Cardiac fibroblast (primary cell): ENCODE measurements at regions not wholly inside any gene's neighbourhood (a gene's known extent, or its start where the extent isn't known, plus 50 kb on each side); places are given as distances from the start of the nearest gene placed in this dataset.

Experiments used
- DNase-seq, 2 donors: peaks; one replicate each; pipeline versions ENCODE4 v3.0.0 to v3.0.0-alpha.2; 2010; ENCODE audit warnings: low read depth in 2 of 2
- H3K4me3 ChIP-seq, 2 donors: replicated peaks in 1 of 2; 1 replicate in 1 of 2; 2 replicates in 1 of 2; pipeline ENCODE4 v1.5.1; 2011; ENCODE audit warnings: low read depth in 2 of 2, low read length in 2 of 2, mild to moderate bottlenecking in 2 of 2, moderate library complexity in 1 of 2
- CTCF ChIP-seq: IDR thresholded peaks from one replicate; pipeline ENCODE4 v1.5.1; 2011; ENCODE audit warnings: low read depth, mild to moderate bottlenecking, low read length, inconsistent platforms

DNA sequence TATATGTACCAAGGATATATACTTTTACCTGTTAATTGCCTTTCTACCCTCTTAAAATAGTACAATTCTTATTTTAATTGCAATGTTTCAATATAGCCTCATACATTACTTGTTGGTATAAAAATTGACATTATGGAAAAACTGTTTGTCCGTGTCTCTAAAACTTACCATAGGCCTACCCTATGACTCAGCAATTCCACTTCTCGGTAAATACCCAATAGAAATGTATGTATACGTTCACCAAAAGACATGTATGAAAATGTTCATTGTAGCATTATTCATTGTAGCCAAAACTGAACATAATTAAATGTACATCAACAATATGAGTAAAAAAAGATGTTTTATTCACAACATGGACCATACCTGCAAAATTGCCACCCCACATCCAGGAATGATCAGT lies 679.2 kb upstream of the UBE2E2 start:
- no peak for DNase-seq
- no peak overlapping the region for H3K4me3 ChIP-seq
- TF ChIP-seq CTCF = no peak

GRCh38 chr3:22526266-22526837 lies 676.8 kb upstream of the UBE2E2 start:
- H3K4me3 ChIP-seq = no peak overlapping the region
- DNase-seq = no peak
- no peak for TF ChIP-seq CTCF

- TF ChIP-seq CTCF = no peak
- H3K4me3 ChIP-seq = no peak overlapping the region
- no peak for DNase-seq
Measured at GRCh38 chr3:22536541-22536940, 666.6 kb upstream of the UBE2E2 start.

DNA sequence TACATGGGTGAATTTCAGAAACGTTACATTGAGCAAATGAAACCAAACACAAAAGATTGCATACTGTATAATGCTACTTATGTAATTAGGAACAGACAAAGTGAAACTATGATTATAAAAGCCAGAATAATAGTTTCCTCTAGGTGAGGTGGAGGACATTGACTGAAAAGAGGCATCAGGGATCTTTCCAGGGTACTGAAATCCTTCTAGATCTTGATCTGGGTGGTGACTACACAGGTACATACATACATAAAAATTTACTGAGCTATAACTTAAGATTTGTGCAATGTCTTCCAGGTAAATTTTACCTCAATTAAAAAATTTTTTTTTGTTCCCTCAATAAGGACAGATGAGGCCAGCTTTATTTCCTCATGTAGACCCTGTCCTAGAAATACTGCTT lies 665.6 kb upstream of the UBE2E2 start:
- H3K4me3 ChIP-seq = no peak overlapping the region
- no peak for TF ChIP-seq CTCF
- no peak for DNase-seq

DNA sequence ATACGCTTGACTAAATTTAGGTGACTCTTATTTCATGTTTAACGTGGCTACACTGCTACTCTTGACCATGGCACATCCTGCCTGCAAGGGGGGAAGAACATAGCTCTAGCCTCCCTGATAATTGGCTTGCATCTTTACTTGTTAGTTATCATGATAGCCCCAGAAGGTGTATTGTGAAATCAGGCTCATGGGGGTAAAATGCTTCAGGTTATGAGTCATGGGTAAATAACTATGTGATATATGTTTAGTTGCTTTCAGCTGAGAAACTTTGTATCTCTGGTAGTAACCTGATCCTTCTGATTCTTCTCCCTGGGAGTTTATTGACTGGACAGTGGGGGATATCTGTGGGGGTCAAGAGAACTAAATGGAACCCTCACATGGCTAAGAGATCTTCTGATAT lies 660.8 kb upstream of the UBE2E2 start:
- peak; percentile 1 to 37 for DNase-seq
- H3K4me3 ChIP-seq = no peak overlapping the region
- TF ChIP-seq CTCF = no peak

DNA sequence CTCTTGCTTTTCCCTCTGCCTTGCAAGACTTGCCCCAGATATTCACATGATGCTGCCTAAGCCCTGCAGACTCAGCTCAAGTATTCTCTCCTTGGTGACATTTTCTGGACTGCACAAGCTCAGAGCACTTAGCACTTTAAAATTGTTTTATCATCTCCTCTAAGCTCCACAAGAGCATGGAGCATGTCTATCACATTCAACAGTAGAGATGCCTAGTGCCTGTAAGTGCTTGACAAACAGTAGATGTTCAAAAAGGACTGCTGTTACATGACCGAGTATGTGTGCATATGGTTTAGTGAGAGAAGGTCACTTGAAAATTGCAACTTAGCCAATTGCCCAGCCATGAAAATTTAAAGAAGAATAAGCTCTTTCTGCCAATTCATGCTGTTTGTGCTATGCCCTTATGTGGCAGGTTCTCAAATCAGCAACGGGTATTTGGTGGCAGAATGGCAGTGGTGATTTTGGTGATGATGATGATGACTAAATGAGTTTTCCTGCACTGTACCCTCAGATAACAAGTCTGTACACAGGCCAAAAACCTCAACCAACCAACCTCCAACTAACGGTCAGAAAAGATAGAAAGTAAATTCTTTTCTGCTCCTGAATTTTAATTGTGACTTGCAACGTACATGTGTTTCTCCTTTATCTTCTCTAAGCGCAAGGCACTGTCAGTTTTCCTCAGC lies 647.2 kb upstream of the UBE2E2 start:
- no peak for TF ChIP-seq CTCF
- H3K4me3 ChIP-seq = no peak overlapping the region
- no peak for DNase-seq

DNA sequence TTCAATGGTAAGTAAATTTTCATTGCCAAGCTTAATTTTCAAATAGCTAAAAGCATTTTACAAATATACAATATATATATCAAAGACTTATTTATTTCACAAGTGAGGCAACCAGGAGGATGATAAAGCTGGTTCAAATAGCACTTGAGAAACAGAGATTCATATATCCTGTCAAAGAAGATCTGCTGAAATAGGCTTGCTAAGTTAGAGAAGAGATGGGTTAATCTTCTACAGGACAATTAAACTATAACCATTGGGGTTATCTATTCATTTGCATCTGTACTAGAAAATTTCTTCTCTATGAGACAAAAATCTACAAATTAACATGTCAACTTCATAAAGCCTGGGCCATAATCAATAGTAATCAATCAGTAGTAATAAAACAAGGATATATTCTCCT lies 637.7 kb upstream of the UBE2E2 start:
- H3K4me3 ChIP-seq = no peak overlapping the region
- DNase-seq = no peak
- no peak for TF ChIP-seq CTCF
